Esophagus squamous epithelium (tissue), 5 donors: ENCODE measurements at regions not wholly inside any gene's neighbourhood (a gene's known extent, or its start where the extent isn't known, plus 50 kb on each side); places are given as distances from the start of the nearest gene placed in this dataset.

Source experiments
- DNase-seq: peaks from one replicate; lab custom pipeline; 2025; lab: John Stamatoyannopoulos, UW
- H3K27ac ChIP-seq, 4 donors: fragments of 200-600 bp; sonication (generic); one replicate each; pipeline ENCODE4 v1.5.1; 2016 to 2019; ENCODE audit warnings: mild to moderate bottlenecking in 1 of 4
- H3K27me3 ChIP-seq, 4 donors: fragments of 200-600 bp; sonication (generic); 1 replicate in 3 of 4; 2 replicates in 1 of 4; pipeline versions ENCODE4 v1.5.1 to v1.6.0; 2017 to 2021; ENCODE audit warnings: antibody characterized with exemption in 1 of 4
- H3K36me3 ChIP-seq, 3 donors: fragments of 200-600 bp; sonication (generic); one replicate each; pipeline ENCODE4 v1.5.1; 2016 to 2019
- H3K4me1 ChIP-seq, 3 donors: fragments of 200-600 bp; sonication (generic); one replicate each; pipeline ENCODE4 v1.5.1; 2017 to 2019
- H3K4me3 ChIP-seq, 4 donors: fragments of 200-600 bp; sonication (generic); 1 replicate in 3 of 4; 2 replicates in 1 of 4; pipeline ENCODE4 v1.5.1; 2016 to 2019; ENCODE audit warnings: mild to moderate bottlenecking in 2 of 4, moderate library complexity in 1 of 4
- H3K9me3 ChIP-seq, 3 donors: fragments of 200-600 bp; sonication (generic); one replicate each; pipeline ENCODE4 v1.5.1; 2016 to 2019
- POLR2A ChIP-seq, 4 donors: fragments of 450-650 bp; IDR thresholded peaks; one replicate each; pipeline ENCODE4 v1.6.1; 2017; ENCODE audit warnings: antibody characterized with exemption in 4 of 4, mild to moderate bottlenecking in 4 of 4, moderate library complexity in 3 of 4
- WGBS, 2 donors: methylation state at CpG; one replicate each; pipeline ENCODE4 v1.1.5; 2018; 5-methylcytosine and 5-hydroxymethylcytosine counted together
- intact Hi-C: fragments of 100-400 bp; cut with DNase I; formaldehyde crosslinking; loops from one replicate; pipeline ENCODE4 v1.15.0; 2022
- TF ChIP-seq, protein P1 (sequence below), 6 experiments: fragments of 450-650 bp in 4 of 6; fragments of 200-600 bp in 2 of 6; sonication (generic) in 2 of 6; IDR thresholded peaks; one replicate each; pipeline ENCODE4 v1.5.1; 2016 to 2019; ENCODE audit warnings: antibody characterized with exemption in 6 of 6, mild to moderate bottlenecking in 4 of 6, moderate library complexity in 4 of 6
- donor health status: DM: yes; HTN: yes; CAD: no.

DNA sequence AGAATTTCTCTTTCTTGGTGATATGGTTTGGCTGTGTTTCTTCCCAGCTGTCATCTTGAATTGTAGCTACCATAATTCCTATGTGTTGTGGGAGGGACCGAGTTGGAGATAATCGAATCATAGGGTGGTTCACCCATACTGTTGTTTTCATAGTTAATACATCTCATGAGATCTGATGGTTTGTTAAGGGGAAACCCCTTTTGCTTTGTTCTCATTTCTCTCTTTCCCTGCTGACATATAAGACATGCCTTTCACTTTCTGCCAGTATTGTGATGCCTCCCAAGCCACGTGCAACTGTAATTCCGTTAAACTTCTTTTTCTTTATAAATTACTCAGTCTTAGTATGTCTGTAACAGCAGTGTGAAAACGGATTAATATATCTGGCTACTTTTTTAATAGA is 179.0 kb downstream of the VCY1B start:
- Histone ChIP-seq H3K27me3 (no peaks in the 10 kb centered on the region), H3K9me3 (no peaks in the 10 kb centered on the region), H3K36me3 (no peaks in the 10 kb centered on the region), H3K4me3 (no peak overlapping the region), H3K27ac (no peak overlapping the region), H3K4me1 (no peaks in the 10 kb centered on the region)
- DNase-seq = no peak
- TF ChIP-seq, protein P1, sequence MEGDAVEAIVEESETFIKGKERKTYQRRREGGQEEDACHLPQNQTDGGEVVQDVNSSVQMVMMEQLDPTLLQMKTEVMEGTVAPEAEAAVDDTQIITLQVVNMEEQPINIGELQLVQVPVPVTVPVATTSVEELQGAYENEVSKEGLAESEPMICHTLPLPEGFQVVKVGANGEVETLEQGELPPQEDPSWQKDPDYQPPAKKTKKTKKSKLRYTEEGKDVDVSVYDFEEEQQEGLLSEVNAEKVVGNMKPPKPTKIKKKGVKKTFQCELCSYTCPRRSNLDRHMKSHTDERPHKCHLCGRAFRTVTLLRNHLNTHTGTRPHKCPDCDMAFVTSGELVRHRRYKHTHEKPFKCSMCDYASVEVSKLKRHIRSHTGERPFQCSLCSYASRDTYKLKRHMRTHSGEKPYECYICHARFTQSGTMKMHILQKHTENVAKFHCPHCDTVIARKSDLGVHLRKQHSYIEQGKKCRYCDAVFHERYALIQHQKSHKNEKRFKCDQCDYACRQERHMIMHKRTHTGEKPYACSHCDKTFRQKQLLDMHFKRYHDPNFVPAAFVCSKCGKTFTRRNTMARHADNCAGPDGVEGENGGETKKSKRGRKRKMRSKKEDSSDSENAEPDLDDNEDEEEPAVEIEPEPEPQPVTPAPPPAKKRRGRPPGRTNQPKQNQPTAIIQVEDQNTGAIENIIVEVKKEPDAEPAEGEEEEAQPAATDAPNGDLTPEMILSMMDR (IDR thresholded peaks at IDR 0.05) = no peak
- TF ChIP-seq POLR2A (IDR thresholded peaks at IDR 0.05) = no peak
- intact Hi-C loops = no loop called here
- 64% methylated on average over 5 of the region's 5 CpGs; no CpG with 5 or more reads in 1 of the 2 donors for WGBS, 2 donors

DNA sequence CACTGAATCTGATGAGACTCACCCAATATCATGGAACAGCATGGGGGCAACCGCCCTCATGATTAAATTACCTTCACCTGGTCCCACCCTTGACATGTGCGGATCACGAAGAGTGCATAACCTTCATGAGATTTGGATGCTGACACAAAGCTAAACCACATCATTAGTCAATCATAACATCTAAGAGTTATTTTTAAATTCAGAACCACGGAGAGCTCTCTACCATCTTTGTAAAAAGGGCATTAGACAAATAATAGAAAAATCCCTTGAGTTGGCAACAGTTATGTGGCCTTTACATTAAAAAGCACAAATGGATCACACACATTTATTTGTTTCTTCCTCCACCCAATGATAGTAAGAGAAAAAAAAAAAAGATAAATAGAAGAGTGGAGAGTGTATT is 182.2 kb downstream of the VCY1B start:
- DNase-seq = no peak
- H3K4me3 ChIP-seq = no peak overlapping the region
- no peaks in the 10 kb centered on the region for H3K4me1 ChIP-seq
- H3K9me3 ChIP-seq = no peaks in the 10 kb centered on the region
- TF ChIP-seq, protein P1 (IDR thresholded peaks at IDR 0.05) = no peak
- no peak for TF ChIP-seq POLR2A (IDR thresholded peaks at IDR 0.05)
- intact Hi-C loops = no loop called here
- WGBS, 2 donors = 38% methylated on average over 2 of the region's 4 CpGs; no CpG with 5 or more reads in 1 of the 2 donors
- no peaks in the 10 kb centered on the region for H3K27me3 ChIP-seq
- no peak overlapping the region for H3K27ac ChIP-seq
- H3K36me3 ChIP-seq = no peaks in the 10 kb centered on the region

DNA sequence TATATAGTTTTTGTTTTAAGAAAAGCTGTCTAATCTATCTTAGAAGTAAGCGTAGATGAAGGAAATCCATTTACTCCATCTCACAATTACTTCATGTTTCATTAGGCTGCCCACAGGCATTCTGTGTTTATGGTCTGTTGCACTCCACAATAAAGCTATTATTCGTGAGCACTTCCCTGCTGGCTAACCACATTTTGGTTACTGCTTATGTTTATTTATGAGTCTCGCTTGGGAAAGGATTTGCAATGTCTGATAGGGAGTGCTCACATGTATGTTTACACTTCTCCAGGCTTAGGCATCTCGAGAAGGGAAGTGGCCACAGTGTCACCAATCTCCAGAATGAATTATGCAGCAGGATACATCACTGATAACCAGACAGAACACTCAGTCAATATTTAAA is 190.9 kb downstream of the VCY1B start:
- Histone ChIP-seq H3K9me3 (no peaks in the 10 kb centered on the region), H3K27ac (no peak overlapping the region), H3K4me1 (no peaks in the 10 kb centered on the region), H3K36me3 (no peaks in the 10 kb centered on the region), H3K27me3 (no peaks in the 10 kb centered on the region), H3K4me3 (no peak overlapping the region)
- no peak for DNase-seq
- WGBS, 2 donors = 12% methylated on average over 4 of the region's 4 CpGs; no CpG with 5 or more reads in 1 of the 2 donors
- TF ChIP-seq POLR2A (IDR thresholded peaks at IDR 0.05) = no peak
- TF ChIP-seq, protein P1 (IDR thresholded peaks at IDR 0.05) = no peak
- intact Hi-C loops = no loop called here

DNA sequence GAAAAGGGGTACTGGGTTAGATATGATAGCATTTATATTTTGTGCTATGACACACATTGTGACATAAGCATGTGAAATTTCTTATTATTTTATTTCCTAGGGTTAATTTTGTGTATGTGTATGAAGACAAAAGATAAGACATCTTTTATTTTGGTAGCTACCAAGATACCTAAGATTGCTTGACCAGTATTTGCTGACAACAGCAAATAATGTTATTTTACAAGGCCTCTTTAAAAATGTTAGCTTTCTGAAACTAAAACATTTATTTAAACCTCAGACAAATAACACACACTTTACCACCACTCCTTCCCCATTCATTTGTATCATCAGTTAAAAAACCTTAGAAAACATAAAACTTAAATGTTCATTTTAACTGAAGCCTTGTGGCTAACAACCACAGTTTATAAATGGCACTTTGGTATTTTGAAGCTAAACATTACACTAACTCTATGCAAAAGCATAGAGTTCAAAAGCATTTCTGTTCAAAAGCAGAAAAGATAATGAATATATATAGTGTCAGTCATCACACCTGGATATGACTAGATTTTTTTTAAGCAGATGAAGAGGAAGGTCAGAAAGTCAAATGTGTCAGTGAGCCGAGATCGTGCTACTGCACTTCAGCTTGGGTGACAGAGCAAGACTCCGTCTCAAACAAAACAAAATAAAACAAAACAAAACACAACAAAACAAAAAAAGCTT is 193.0 kb downstream of the VCY1B start:
- Histone ChIP-seq H3K36me3 (no peaks in the 10 kb centered on the region), H3K27ac (no peak overlapping the region), H3K4me3 (no peak overlapping the region), H3K27me3 (no peaks in the 10 kb centered on the region), H3K4me1 (no peaks in the 10 kb centered on the region), H3K9me3 (no peaks in the 10 kb centered on the region)
- 52% methylated on average over 3 of the region's 3 CpGs; no CpG with 5 or more reads in 1 of the 2 donors for WGBS, 2 donors
- no peak for DNase-seq
- intact Hi-C loops = no loop called here
- no peak for TF ChIP-seq POLR2A (IDR thresholded peaks at IDR 0.05)
- TF ChIP-seq, protein P1 (IDR thresholded peaks at IDR 0.05) = no peak

DNA sequence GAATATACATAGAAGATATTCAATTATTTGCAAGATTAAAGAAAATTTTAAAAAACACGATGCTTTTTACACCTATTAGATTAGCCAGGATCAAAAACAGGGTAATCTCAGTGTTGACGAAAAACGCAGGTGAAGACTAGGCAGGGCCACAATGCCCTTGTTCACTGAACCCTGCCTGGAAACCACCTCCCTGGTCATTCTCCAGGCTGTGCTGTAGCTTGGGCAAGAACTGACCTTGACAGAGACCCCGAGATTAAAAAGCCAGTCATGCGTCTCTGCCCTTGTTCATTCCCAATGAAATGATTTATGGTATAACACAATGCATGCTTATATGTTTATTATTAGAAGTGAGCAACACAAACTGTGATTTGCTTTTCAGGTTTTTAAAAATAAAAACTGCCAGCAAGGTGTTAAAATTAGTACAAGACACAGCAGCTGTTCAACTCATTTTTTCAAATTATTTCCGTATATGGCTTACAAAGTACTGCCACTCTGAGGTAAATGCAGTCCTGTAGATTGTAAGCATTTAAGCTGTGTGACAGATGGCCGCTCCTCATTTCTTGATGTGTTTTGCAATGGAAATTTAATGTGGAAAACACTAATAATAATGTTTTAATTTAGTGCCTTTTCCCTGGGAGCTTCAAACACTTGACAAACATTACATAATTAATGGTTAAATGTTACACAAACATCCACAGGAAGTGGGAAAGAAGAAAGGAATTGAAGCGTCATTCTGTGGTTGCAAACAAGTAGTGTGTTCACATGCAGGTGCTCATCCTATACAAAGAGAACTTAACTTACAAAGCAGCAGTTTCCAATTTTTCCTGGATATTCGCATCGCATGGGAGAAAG is 200.2 kb downstream of the VCY1B start:
- WGBS, 2 donors = 54% methylated on average over 10 of the region's 10 CpGs; no CpG with 5 or more reads in 1 of the 2 donors
- Histone ChIP-seq H3K9me3 (no peaks in the 10 kb centered on the region), H3K4me1 (no peaks in the 10 kb centered on the region), H3K27me3 (no peaks in the 10 kb centered on the region), H3K4me3 (no peak overlapping the region), H3K36me3 (no peaks in the 10 kb centered on the region), H3K27ac (no peak overlapping the region)
- DNase-seq = no peak
- intact Hi-C loops = no loop called here
- no peak for TF ChIP-seq POLR2A (IDR thresholded peaks at IDR 0.05)
- TF ChIP-seq, protein P1 (IDR thresholded peaks at IDR 0.05) = no peak
